Lung (tissue), 11 donors: ENCODE measurements at regions not wholly inside any gene's neighbourhood (a gene's known extent, or its start where the extent isn't known, plus 50 kb on each side); places are given as distances from the start of the nearest gene placed in this dataset.

Source experiments
- ATAC-seq: fragments of 200-7000 bp; cut with Tn5 transposase; one replicate; pipeline ENCODE4 v1.9.1; 2020; ENCODE audit warnings: moderate number of reproducible peaks; ENCODE audit not compliant: insufficient read depth, low FRiP score
- DNase-seq, 3 donors: peaks; one replicate each; pipeline ENCODE4 v3.0.0-alpha.2; 2013 to 2017
- H3K27ac ChIP-seq, 2 donors: one replicate each; pipeline ENCODE4 v1.5.1; 2013; ENCODE audit warnings: mild to moderate bottlenecking in 2 of 2, moderate library complexity in 2 of 2, control low read depth in 1 of 2, inconsistent platforms in 1 of 2, low read depth in 1 of 2, low read length in 1 of 2
- H3K27me3 ChIP-seq, 3 donors: one replicate each; pipeline ENCODE4 v1.5.1; 2013; ENCODE audit warnings: low read length in 2 of 3; ENCODE audit not compliant: control insufficient read depth in 3 of 3, insufficient read depth in 3 of 3
- H3K36me3 ChIP-seq, 4 donors: one replicate each; pipeline ENCODE4 v1.5.1; 2013; ENCODE audit warnings: low read length in 4 of 4, mild to moderate bottlenecking in 1 of 4, moderate library complexity in 1 of 4; ENCODE audit not compliant: control insufficient read depth in 4 of 4, insufficient read depth in 4 of 4
- H3K4me1 ChIP-seq, 5 donors: one replicate each; pipeline ENCODE4 v1.5.1; 2013; ENCODE audit warnings: low read length in 5 of 5, mild to moderate bottlenecking in 2 of 5, moderate library complexity in 1 of 5; ENCODE audit not compliant: control insufficient read depth in 5 of 5, insufficient read depth in 5 of 5
- H3K4me3 ChIP-seq: one replicate; pipeline ENCODE4 v1.5.1; 2013; ENCODE audit warnings: mild to moderate bottlenecking, control low read depth, moderate library complexity
- H3K9ac ChIP-seq, 2 donors: one replicate each; pipeline ENCODE4 v1.5.1; 2013; ENCODE audit warnings: low read length in 2 of 2, control low read depth in 1 of 2; ENCODE audit not compliant: insufficient read depth in 1 of 2
- H3K9me3 ChIP-seq, 4 donors: one replicate each; pipeline ENCODE4 v1.5.1; 2013; ENCODE audit warnings: low read length in 3 of 4, mild to moderate bottlenecking in 1 of 4, moderate library complexity in 1 of 4; ENCODE audit not compliant: control insufficient read depth in 4 of 4, insufficient read depth in 3 of 4
- WGBS, 2 donors: extraction: QIAGEN DNeasy Blood & Tissue Kit; methylation state at CpG; one replicate each; pipeline ENCODE4 v1.1.7; 2013; 5-methylcytosine and 5-hydroxymethylcytosine counted together
- TF ChIP-seq, protein P1 (sequence below): IDR thresholded peaks from 2 replicates; pipeline ENCODE4 v1.5.1; 2012; ENCODE audit warnings: mild to moderate bottlenecking; ENCODE audit errors: control extremely low read depth, extremely low read depth
- donor health status: control.
- donor health status: control.
- donor health status: Bipolar disorder and iron deficiency.
- donor health status: healthy.
- donor health status: DM: yes; HTN: yes; CAD: no.

DNA sequence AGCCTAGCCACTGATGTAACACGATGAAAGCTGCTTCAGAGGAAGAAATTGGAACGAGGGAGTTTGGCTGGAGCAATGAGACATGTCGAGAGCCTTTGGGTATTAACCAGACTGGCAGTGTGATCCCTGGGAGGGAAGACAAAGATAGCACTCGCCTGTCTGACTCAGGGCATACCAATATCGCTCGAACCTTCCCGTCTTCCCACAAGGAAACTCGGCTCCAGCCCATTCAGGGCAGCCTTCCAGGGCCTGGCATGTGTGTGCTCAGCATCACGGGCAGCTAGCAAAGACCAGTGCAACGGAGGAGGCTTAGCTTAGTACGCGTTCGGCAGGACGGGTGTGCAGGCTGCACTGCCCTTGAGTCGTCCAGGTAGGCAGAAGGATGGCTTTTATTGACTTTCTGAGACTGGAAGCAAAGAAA is 356.9 kb upstream of the WWC1 start:
- Histone ChIP-seq H3K9ac (no peak overlapping the region), H3K36me3 (no peaks in the 10 kb centered on the region), H3K27ac (peak overlapping the region in 1 of 2 donors; percentile 83), H3K4me1 (peaks cover 0 to 5% (median 0%) of the 10 kb centered on the region in 5 donors), H3K9me3 (no peaks in the 10 kb centered on the region), H3K4me3 (no peak overlapping the region), H3K27me3 (no peaks in the 10 kb centered on the region)
- DNase-seq, result no peak
- 74 to 85% methylated on average over 15 of the region's 15 CpGs for WGBS, 2 donors
- ATAC-seq, result no peak
- TF ChIP-seq, protein P1, sequence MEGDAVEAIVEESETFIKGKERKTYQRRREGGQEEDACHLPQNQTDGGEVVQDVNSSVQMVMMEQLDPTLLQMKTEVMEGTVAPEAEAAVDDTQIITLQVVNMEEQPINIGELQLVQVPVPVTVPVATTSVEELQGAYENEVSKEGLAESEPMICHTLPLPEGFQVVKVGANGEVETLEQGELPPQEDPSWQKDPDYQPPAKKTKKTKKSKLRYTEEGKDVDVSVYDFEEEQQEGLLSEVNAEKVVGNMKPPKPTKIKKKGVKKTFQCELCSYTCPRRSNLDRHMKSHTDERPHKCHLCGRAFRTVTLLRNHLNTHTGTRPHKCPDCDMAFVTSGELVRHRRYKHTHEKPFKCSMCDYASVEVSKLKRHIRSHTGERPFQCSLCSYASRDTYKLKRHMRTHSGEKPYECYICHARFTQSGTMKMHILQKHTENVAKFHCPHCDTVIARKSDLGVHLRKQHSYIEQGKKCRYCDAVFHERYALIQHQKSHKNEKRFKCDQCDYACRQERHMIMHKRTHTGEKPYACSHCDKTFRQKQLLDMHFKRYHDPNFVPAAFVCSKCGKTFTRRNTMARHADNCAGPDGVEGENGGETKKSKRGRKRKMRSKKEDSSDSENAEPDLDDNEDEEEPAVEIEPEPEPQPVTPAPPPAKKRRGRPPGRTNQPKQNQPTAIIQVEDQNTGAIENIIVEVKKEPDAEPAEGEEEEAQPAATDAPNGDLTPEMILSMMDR, result no peak

DNA sequence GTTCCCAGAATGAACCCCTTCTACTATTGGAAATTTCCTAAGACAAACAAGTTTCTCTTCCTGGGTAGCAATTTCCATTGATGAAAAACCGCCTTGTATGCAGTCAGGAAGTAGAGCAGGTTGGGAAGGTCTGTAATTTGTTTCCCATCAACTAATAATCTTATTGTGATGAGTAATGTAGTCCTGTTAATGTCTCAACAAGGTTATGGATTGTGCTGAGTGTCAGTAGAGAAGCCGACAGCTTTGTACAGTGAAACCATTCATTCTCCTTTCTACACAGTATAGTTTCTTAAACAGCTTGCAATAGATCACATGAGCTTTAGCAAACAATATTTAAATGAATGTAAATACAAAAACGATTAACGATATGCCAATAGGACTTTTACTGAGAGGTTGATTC is 355.4 kb upstream of the WWC1 start:
- Histone ChIP-seq H3K9me3 (no peaks in the 10 kb centered on the region), H3K27me3 (no peaks in the 10 kb centered on the region), H3K9ac (no peak overlapping the region), H3K4me1 (peaks cover 0 to 8% (median 0%) of the 10 kb centered on the region in 5 donors), H3K36me3 (no peaks in the 10 kb centered on the region), H3K4me3 (no peak overlapping the region), H3K27ac (peak overlapping the region in 1 of 2 donors; percentile 83)
- 80 to 88% methylated on average over 4 of the region's 4 CpGs for WGBS, 2 donors
- ATAC-seq, result no peak
- no peak for DNase-seq
- TF ChIP-seq, protein P1, result no peak

DNA sequence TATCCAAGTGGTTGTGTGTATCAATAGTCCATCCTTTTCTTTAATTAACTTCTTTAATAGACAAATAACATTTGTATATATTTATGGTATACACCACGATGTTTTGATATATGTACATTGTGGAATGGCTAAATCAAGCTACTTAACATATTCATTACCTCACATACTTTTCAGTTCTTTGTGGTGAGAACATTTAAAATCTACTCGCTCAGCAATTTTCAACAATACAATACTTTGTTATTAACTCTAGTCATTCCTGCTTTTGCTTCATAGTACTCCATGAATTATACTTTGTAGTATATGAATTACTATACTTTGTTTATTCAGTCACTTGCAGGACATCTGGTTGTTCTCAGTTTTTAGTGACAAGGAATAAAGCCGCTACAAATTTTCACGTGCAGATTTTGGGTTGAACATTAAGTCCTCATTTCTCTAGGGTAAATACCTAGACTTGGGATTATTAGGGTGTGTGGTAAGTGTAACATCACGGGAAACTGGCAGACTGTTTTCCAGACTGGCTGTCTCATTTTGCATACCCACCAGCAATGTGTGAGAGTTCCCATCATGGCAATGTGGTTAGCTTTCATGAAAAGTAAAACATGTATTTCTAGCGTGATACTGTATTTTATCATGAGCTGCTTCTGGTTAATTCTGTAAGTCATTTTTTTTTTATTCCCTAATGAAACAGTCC is 354.4 kb upstream of the WWC1 start:
- DNase-seq (no peak), ATAC-seq (no peak)
- Histone ChIP-seq H3K4me3 (no peak overlapping the region), H3K4me1 (peaks cover 0 to 11% (median 0%) of the 10 kb centered on the region in 5 donors), H3K27ac (peak overlapping the region in 1 of 2 donors; percentile 83), H3K27me3 (no peaks in the 10 kb centered on the region), H3K36me3 (no peaks in the 10 kb centered on the region), H3K9me3 (no peaks in the 10 kb centered on the region), H3K9ac (no peak overlapping the region)
- TF ChIP-seq, protein P1, result no peak
- 66 to 68% methylated on average over 6 of the region's 6 CpGs for WGBS, 2 donors

DNA sequence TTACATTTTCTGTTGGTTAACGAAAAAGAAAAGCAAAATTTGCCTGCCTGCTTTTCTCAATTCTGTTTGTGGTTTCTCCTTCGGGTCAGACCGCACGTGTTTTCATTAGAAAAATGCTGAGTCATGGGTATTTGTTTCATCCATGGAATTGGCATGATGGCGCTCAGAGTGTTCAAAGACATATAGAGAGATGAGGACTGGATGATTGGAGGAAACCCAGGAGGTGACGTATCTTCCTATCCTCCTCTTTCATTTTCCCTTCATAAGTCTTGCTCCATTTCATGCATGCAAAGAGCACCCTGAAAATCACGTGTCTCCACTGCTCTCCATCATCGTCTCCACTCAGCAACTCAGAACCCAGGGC is 353.8 kb upstream of the WWC1 start:
- no peaks in the 10 kb centered on the region for H3K27me3 ChIP-seq
- ATAC-seq, result no peak
- H3K36me3 ChIP-seq, result no peaks in the 10 kb centered on the region
- DNase-seq, result no peak
- no peak overlapping the region for H3K9ac ChIP-seq
- H3K27ac ChIP-seq, result peak overlapping the region in 1 of 2 donors; percentile 72
- H3K4me3 ChIP-seq, result no peak overlapping the region
- H3K9me3 ChIP-seq, result no peaks in the 10 kb centered on the region
- H3K4me1 ChIP-seq, result peaks cover 0 to 14% (median 0%) of the 10 kb centered on the region in 5 donors
- 49 to 64% methylated on average over 8 of the region's 8 CpGs for WGBS, 2 donors
- TF ChIP-seq, protein P1, result no peak
